HG03064 (cell line): ENCODE measurements at regions not wholly inside any gene's neighbourhood (a gene's known extent, or its start where the extent isn't known, plus 50 kb on each side); places are given as distances from the start of the nearest gene placed in this dataset.
"Not testable (repeated sequence)": the region's sequence is repeated elsewhere in the genome, so short reads cannot be mapped to it uniquely, and the experiment has no call there.

Experiments used
- ATAC-seq: cut with Tn5 transposase; IDR thresholded peaks from one replicate; pipeline ENCODE4 v1.9.1; 2021; ENCODE audit warnings: low read depth; ENCODE audit not compliant: unreplicated experiment

DNA sequence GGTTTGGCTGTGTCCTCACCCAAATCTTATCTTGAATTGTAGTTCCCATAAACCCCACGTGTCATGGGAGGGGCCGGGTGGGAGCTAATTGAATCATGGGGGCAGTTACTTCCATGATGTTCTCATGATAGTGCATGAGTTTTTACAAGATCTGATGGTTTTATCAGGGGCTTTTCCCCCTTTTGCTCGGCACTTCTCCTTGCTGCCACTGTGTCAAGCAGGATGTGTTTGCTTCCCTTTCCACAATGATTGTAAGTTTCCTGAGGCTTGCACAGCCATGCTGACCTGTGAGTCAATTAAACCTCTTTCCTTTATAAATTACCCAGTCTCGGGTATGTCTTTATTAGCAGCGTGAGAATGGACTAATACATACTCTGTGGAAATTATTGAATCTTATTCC is 141.2 kb upstream of the MAGI2 start:
- not testable (repeated sequence) for ATAC-seq

DNA sequence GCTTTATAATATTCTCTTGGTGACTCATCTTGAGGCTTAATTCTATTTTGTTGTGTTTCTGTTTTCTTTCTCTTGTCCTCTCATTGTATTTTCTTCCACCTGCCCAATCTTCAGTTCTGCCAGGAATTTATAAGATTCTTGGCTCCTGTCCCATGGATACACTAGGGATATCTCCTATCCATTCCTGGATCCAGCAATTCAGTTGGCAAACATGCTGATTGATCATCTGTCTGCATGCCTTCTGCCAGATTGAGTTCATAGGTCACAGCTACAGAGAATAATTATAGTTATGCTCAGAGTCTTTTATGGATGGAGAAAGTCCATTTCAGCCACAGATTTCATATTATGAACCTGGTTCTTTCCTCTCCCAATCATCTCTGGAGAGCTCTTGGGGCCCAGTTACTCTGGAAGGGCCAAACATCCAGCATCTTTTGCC is 140.4 kb upstream of the MAGI2 start:
- no peak for ATAC-seq

DNA sequence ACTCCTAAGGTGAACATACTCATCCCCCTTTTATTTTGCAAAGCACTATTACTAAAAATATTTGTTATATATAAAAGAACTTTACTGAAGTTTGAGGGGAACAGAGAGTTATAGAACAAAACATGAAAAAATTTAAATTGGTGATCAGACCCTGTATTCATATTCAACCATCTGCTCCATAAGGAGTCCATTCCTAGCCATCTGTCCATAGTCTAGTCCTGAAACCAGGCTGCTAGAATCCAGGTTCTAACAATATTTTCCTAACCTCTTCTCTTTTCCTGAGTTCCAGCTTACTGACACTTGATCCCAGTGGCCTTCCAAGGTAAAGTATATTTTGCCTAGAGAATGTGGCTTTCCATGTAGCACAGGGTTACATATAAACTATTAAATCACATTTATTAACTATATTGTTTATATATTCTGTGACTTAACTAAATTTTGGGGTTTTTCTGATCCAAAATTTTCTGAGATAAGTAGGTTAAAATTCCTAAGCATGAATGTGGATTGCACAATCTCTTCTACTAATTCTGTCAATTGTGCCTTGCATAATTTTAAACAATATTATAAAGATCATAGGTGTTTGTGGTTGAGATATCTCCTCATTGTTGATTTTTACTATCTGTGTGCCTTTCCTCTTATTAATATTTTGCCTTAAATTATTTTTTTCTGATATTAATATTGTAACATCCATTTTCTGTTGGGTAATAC is 137.6 kb upstream of the MAGI2 start:
- no peak for ATAC-seq

GRCh38 chr7:79590391-79590790 is 136.9 kb upstream of the MAGI2 start:
- no peak for ATAC-seq

- ATAC-seq, result no peak
Observed at GRCh38 chr7:79570903-79571302, 117.4 kb upstream of the MAGI2 start.

DNA sequence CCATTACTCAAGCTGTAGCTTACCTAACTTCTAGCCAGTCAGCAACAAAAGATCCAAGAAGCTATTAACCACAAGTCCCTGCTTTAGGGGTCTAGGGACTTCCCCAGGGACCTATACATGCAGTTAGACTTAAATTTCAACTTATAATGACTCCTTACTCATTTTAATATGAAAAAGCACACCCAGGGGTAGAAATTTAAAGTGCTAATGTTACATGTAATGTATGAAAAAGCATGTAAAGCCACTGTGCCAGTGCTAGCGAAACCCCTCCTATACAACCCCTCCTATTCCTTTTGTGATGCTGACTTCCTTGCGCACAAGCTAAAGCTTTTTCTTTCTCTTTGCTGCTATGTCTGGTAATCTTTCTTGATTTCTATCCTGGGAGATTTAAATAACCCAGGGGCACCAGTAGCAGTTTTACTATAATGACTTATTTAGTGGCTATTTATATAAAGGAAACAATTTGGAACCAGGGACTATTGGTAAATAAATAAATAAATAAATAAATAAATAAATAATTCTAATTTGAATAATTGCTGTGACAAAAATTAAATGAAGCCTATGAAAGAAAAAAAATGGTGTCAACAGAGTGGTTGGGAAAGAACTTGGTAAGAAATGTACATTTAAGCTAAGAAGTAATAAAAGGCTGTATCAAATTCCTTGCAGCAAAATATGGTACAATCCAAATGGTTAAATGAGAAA is 110.5 kb upstream of the MAGI2 start:
- ATAC-seq, result no peak

DNA sequence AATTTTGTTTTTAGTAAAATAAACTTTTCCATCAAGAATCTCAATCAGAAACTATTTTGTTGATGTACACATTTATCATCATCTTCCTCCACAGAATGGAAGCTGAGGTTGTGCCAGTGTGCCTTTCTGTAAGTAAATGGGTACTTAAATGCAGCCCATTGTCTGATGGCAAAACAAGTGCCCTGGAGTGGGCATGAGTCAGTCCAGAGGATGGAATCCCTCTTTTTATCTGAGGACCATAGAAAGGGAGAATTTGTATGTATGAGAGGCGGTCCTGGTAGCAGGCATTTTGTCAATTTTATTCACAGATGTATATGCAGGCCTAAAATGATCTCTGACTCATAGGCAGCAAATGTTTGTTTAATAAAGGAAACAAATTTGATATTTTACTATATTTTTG is 102.1 kb upstream of the MAGI2 start:
- ATAC-seq, result no peak

DNA sequence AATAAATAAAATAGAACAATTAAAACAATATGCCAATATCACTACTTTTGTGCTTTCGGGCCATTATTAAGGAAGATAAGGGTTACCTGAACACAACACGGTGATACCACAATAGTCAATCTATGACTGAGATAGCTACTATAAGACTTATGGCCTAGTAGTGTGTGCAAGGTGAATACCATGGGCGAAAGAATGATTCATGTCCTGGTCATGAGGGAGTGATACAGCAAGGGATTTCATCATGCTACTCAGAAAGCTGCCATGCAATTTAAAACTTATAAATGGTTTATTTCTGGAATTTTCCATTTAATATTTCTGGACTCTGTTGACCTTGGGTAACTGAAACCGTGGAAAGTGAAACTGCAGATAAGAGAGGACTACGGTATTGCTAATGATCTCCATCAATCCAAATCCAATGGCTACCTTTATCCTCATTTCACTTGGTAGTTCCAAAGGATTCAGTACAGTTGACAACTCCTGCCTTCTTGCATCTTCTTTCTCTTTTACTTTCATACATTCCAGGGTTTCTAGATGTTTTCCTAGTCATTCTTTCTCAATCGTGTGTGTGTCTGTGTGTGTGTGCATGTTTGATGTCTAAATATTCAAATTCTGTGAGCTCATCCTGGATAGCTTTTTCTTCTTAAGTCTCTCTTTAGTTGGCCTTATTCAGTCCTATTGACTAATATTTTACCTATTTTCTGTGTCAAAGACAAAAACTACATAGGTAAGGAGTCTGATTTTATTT is 100.5 kb upstream of the MAGI2 start:
- ATAC-seq, result no peak

GRCh38 chr7:79552463-79552862 is 99.0 kb upstream of the MAGI2 start:
- no peak for ATAC-seq

GRCh38 chr7:79548727-79549126 is 95.3 kb upstream of the MAGI2 start:
- no peak for ATAC-seq

- ATAC-seq, result no peak
Observed at GRCh38 chr7:79547132-79547531, 93.7 kb upstream of the MAGI2 start.

DNA sequence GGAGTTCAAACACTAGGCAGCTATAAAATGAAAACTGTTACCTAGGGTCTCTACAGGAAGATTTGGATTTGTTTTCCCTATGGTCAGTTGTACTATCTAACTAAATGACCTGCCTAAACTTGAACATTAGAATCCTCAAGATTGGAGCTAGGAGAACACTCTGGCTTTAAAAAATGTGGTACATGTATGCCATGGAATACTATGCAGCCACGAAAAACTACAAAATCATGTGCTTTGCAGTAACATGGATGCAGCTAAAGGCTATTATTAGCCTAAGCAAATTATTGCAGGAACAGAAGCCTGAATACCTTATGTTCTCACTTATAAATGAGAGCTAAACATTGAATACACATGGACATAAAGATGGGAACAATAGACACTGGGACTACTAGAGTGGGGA is 87.1 kb upstream of the MAGI2 start:
- no peak for ATAC-seq

GRCh38 chr7:79534128-79534527 is 80.7 kb upstream of the MAGI2 start:
- ATAC-seq, result no peak

- ATAC-seq, result no peak
Observed at GRCh38 chr7:79531905-79532664, 78.6 kb upstream of the MAGI2 start.

DNA sequence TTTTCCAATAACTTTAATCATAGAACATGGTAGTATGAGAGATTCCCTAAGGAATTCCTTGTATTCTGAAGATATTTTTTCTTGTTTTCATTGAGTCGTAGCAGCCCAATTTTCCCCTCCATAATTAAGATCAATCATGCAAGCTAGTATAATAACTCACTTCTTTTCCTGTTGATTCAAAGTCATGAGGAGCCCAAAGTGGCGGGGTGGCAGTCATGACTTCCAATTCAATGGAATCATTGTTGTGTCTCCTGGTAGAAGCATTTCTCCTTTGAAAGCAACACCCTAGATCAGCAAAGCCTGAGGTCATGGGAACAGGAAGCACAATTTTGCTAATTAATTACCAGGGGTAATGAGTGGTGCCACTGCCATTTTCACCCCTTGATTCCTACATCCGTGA is 77.6 kb upstream of the MAGI2 start:
- no peak for ATAC-seq

GRCh38 chr7:79529881-79530235 is 76.4 kb upstream of the MAGI2 start:
- ATAC-seq, result no peak

DNA sequence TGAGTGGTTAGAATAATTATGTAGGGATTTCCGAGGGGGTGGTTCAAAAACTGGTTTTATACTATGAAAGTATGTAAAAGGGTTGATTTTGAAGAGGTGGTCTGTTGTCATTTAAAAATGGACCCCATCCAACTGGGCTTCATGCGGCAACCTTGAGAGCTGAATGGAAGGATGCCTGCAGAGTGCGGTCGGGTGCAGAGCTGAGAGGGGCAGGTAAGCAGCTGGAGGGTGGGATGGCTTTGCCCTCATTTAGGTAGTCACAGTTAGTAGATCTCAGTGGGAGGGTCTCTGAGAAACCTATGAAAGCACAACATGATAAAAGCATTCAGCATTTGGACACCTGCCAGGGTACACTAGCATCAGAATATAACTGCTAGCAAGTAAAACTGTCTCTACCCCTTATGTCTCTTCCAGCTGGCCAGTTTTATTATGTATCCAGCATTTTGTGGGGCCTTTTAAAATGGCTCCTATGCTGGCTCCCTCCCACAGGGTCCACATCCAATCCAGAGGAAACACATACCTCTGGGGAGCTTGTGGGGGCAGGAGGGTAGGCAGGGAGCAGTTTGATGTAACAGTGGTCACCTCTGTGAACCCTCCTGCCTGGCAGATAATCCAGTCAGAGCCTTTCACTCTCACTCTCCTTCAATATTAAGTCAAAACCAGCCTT is 75.9 kb upstream of the MAGI2 start:
- no peak for ATAC-seq

DNA sequence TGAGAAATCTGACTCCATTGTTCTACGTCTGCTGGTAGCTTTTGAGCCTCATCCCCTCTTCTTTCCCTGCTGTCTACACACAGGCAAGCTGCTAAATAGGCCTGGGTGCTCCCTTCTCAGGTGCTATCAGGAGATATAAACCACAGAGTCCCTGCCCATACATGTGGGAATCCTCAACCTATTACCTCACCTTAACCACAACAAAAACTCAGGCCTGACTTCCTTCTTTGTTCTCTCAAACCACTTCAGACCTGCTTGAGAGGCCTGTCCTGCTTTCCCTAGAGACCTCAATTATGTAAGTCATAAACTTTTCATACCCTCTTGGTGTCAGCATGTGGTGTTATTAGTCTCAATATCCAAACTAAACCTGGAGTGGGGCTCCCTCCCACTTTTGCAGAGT is 75.0 kb upstream of the MAGI2 start:
- ATAC-seq, result no peak

GRCh38 chr7:79524048-79524447 is 70.6 kb upstream of the MAGI2 start:
- ATAC-seq, result no peak

- no peak for ATAC-seq
Observed at GRCh38 chr7:79523436-79523835, 70.0 kb upstream of the MAGI2 start.
